ENCODE measurements at regions not wholly inside any gene's neighbourhood (a gene's known extent, or its start where the extent isn't known, plus 50 kb on each side); places are given as distances from the start of the nearest gene placed in this dataset.

DNA sequence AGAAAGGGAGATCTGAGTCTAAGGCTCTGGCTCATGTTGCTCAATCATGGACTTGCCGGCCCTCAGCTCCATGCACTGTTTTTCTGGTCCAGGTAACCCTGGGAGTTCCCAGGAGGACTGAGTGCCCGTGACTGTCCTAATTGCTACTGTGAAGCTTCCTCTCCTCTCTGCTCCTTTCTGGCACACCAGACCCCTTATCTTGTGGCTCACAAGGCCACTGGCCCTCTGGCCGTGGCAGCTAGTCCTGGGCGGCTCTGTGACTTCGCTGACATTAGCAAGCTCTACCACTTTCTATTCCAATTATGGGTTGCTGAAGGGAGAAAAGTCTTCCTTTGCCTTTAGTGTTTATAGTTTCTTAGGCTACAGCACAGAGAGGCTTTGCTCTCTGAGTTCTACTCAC, 380.2 kb downstream of the RWDD3 start:
- Histone ChIP-seq H3K9me3 (ENCODE audit: control insufficient read depth in 3 of 3, low read length in 3 of 3) (no peaks in the 10 kb centered on the region), H3K9ac (ENCODE audit: low read depth in 1 of 3, low read length in 3 of 3) (no peak overlapping the region), H3K36me3 (ENCODE audit: control insufficient read depth in 3 of 3, insufficient read depth in 3 of 3, low read length in 3 of 3) (no peaks in the 10 kb centered on the region), H3K27ac (ENCODE audit: low read depth, low read length) (no peak overlapping the region), H3K4me3 (ENCODE audit: low read length in 3 of 3) (no peak overlapping the region), H3K4me1 (ENCODE audit: control insufficient read depth in 3 of 3, insufficient read depth in 3 of 3, low read length in 3 of 3) (no peaks in the 10 kb centered on the region), H3K27me3 (ENCODE audit: control insufficient read depth in 3 of 3, insufficient read depth in 3 of 3, low read length in 3 of 3) (no peaks in the 10 kb centered on the region)

DNA sequence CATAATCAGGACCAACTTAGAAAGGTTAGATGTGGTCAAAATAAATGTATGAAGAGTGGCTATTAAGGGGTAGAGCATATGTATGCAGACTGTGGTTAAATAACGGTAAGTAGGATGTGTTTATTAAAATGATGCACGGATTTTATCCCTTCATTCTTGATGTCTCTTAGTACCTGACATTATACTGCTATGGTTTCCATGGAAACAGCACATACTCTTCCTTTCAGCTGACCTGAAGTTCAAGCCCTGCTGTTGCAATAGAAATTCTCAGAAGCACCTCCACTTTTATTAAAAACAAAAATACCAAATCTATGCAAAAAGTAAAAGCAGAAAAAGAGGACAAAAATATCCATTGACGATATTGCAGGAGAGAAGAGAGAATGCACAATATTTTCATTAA, 381.4 kb downstream of the RWDD3 start:
- Histone ChIP-seq H3K9ac (ENCODE audit: low read depth in 1 of 3, low read length in 3 of 3) (no peak overlapping the region), H3K27me3 (ENCODE audit: control insufficient read depth in 3 of 3, insufficient read depth in 3 of 3, low read length in 3 of 3) (no peaks in the 10 kb centered on the region), H3K4me3 (ENCODE audit: low read length in 3 of 3) (no peak overlapping the region), H3K36me3 (ENCODE audit: control insufficient read depth in 3 of 3, insufficient read depth in 3 of 3, low read length in 3 of 3) (no peaks in the 10 kb centered on the region), H3K27ac (ENCODE audit: low read depth, low read length) (no peak overlapping the region), H3K4me1 (ENCODE audit: control insufficient read depth in 3 of 3, insufficient read depth in 3 of 3, low read length in 3 of 3) (no peaks in the 10 kb centered on the region), H3K9me3 (ENCODE audit: control insufficient read depth in 3 of 3, low read length in 3 of 3) (no peaks in the 10 kb centered on the region)

DNA sequence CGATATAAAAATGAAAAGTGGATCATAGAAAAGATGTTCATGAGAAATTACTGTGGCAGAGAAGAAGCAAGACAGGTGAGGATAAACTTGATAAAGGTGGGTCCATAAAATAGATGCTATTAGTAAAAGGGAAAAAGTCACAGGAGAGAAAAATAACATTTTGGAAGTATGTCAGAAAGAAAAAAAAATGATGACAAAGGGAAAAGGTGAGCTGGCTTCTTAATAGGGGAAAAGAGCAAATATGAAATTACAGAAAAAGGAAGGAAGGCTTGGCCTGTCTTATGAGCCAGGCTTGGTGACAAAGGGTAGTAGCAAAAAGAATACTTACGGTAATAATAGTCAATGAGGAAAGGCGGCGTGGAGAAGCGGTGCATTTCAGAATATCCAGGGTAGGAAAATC, 386.1 kb downstream of the RWDD3 start:
- Histone ChIP-seq H3K4me1 (ENCODE audit: control insufficient read depth in 3 of 3, insufficient read depth in 3 of 3, low read length in 3 of 3) (no peaks in the 10 kb centered on the region), H3K27ac (ENCODE audit: low read depth, low read length) (no peak overlapping the region), H3K9me3 (ENCODE audit: control insufficient read depth in 3 of 3, low read length in 3 of 3) (no peaks in the 10 kb centered on the region), H3K4me3 (ENCODE audit: low read length in 3 of 3) (no peak overlapping the region), H3K9ac (ENCODE audit: low read depth in 1 of 3, low read length in 3 of 3) (no peak overlapping the region), H3K27me3 (ENCODE audit: control insufficient read depth in 3 of 3, insufficient read depth in 3 of 3, low read length in 3 of 3) (no peaks in the 10 kb centered on the region), H3K36me3 (ENCODE audit: control insufficient read depth in 3 of 3, insufficient read depth in 3 of 3, low read length in 3 of 3) (no peaks in the 10 kb centered on the region)

DNA sequence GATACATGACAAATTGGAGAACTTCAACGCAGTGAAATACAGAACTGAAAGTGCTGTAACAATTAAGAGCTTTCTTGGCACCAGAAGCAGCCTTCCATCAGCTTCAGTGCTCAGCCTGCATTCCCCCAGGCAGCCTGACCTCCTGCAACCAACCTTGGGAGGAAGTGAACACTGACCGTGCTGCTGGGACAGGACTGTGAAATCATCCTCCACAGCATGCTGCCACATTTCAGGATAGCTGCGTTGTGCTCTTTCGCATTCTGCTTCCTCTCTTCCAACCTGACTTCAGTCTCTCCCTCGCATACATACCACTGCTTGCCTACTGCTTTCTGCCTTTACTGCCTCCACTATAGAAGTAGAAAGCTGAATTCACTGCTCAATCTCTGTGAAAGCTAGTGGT, 388.6 kb downstream of the RWDD3 start:
- Histone ChIP-seq H3K27me3 (ENCODE audit: control insufficient read depth in 3 of 3, insufficient read depth in 3 of 3, low read length in 3 of 3) (no peaks in the 10 kb centered on the region), H3K9ac (ENCODE audit: low read depth in 1 of 3, low read length in 3 of 3) (no peak overlapping the region), H3K36me3 (ENCODE audit: control insufficient read depth in 3 of 3, insufficient read depth in 3 of 3, low read length in 3 of 3) (no peaks in the 10 kb centered on the region), H3K4me1 (ENCODE audit: control insufficient read depth in 3 of 3, insufficient read depth in 3 of 3, low read length in 3 of 3) (no peaks in the 10 kb centered on the region), H3K4me3 (ENCODE audit: low read length in 3 of 3) (no peak overlapping the region), H3K9me3 (ENCODE audit: control insufficient read depth in 3 of 3, low read length in 3 of 3) (no peaks in the 10 kb centered on the region), H3K27ac (ENCODE audit: low read depth, low read length) (no peak overlapping the region)

DNA sequence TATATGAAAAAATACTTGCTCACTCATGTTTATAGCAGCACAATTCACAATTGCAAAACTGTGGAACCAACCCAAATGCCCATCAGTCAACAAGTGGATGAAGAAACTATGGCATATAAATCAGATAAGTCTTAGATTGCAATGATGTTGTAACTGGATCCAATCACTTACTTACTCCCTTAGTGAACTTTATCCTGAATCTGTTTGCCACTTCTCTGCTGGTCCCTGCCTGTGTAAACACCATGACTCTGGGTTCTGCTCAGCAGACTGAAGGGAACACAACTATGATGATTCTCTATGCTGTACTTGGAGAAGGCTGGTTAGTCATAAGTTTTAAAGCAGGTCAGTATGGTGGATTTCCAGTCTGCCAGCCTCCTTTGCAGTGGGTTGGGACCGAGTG, 391.2 kb downstream of the RWDD3 start:
- Histone ChIP-seq H3K9ac (ENCODE audit: low read depth in 1 of 3, low read length in 3 of 3) (no peak overlapping the region), H3K4me1 (ENCODE audit: control insufficient read depth in 3 of 3, insufficient read depth in 3 of 3, low read length in 3 of 3) (no peaks in the 10 kb centered on the region), H3K4me3 (ENCODE audit: low read length in 3 of 3) (no peak overlapping the region), H3K9me3 (ENCODE audit: control insufficient read depth in 3 of 3, low read length in 3 of 3) (no peaks in the 10 kb centered on the region), H3K27ac (ENCODE audit: low read depth, low read length) (no peak overlapping the region), H3K36me3 (ENCODE audit: control insufficient read depth in 3 of 3, insufficient read depth in 3 of 3, low read length in 3 of 3) (no peaks in the 10 kb centered on the region), H3K27me3 (ENCODE audit: control insufficient read depth in 3 of 3, insufficient read depth in 3 of 3, low read length in 3 of 3) (no peaks in the 10 kb centered on the region)

DNA sequence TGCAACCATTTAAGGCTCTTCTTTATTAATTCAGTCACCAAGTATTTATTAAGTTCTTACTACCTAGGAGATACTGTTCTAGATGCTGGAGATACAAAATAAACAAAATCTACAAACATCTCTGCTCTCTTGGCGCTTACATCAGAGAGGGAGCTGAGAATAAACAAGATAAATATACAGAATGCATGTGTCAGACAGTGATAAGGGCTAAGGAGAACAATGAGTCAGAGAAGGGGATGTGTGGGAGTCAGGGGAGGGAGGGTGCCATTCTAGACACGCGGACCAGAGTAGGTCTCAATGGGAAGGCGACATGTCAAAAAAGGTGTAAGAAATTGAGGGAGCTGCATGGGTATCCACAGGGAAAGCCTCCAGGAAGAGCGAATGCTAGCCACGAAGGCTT, 393.2 kb downstream of the RWDD3 start:
- Histone ChIP-seq H3K4me1 (ENCODE audit: control insufficient read depth in 3 of 3, insufficient read depth in 3 of 3, low read length in 3 of 3) (no peaks in the 10 kb centered on the region), H3K36me3 (ENCODE audit: control insufficient read depth in 3 of 3, insufficient read depth in 3 of 3, low read length in 3 of 3) (no peaks in the 10 kb centered on the region), H3K4me3 (ENCODE audit: low read length in 3 of 3) (no peak overlapping the region), H3K9ac (ENCODE audit: low read depth in 1 of 3, low read length in 3 of 3) (no peak overlapping the region), H3K27me3 (ENCODE audit: control insufficient read depth in 3 of 3, insufficient read depth in 3 of 3, low read length in 3 of 3) (no peaks in the 10 kb centered on the region), H3K9me3 (ENCODE audit: control insufficient read depth in 3 of 3, low read length in 3 of 3) (no peaks in the 10 kb centered on the region), H3K27ac (ENCODE audit: low read depth, low read length) (no peak overlapping the region)

DNA sequence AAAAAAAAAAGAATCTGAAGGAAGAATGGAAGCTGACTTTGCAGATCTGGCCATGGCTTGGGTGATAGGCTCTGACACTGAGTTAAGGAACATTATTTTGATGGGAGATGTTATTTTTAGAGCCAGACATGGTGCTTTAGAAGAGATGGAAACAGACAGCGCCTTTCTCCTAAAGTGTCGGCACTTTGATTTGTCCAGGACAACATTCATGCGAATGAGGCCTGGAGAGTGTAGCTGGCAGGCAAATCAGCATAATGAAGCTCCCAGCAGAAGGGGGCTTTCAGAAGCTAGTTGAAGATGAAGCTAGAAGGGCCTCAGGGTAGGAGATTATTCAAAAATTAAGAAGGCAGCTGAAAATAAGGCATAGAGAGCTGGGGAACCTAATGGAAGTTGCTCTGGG, 397.7 kb downstream of the RWDD3 start:
- Histone ChIP-seq H3K4me3 (ENCODE audit: low read length in 3 of 3) (no peak overlapping the region), H3K27ac (ENCODE audit: low read depth, low read length) (no peak overlapping the region), H3K9me3 (ENCODE audit: control insufficient read depth in 3 of 3, low read length in 3 of 3) (no peaks in the 10 kb centered on the region), H3K9ac (ENCODE audit: low read depth in 1 of 3, low read length in 3 of 3) (no peak overlapping the region), H3K4me1 (ENCODE audit: control insufficient read depth in 3 of 3, insufficient read depth in 3 of 3, low read length in 3 of 3) (no peaks in the 10 kb centered on the region), H3K27me3 (ENCODE audit: control insufficient read depth in 3 of 3, insufficient read depth in 3 of 3, low read length in 3 of 3) (no peaks in the 10 kb centered on the region), H3K36me3 (ENCODE audit: control insufficient read depth in 3 of 3, insufficient read depth in 3 of 3, low read length in 3 of 3) (no peaks in the 10 kb centered on the region)

DNA sequence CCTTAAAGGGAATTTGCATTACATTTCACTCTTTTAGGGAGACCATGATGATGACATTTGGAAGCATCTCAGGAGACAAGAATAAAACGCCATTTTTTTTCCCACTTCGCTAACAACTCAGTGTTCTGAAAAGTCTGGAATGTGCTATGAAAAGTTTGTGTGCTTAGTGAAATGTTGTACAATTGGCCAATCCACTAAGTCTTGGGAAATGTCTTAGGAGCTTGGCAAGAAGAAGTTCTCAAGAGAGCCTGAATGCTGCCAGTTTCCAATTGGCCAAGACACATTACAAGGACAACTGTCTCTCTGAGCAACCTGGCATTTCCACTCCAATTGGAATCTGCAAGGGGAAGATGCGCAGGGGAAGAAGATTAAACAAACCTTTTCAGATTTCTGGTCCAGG, 401.8 kb downstream of the RWDD3 start:
- Histone ChIP-seq H3K9me3 (ENCODE audit: control insufficient read depth in 3 of 3, low read length in 3 of 3) (no peaks in the 10 kb centered on the region), H3K36me3 (ENCODE audit: control insufficient read depth in 3 of 3, insufficient read depth in 3 of 3, low read length in 3 of 3) (no peaks in the 10 kb centered on the region), H3K4me3 (ENCODE audit: low read length in 3 of 3) (no peak overlapping the region), H3K27ac (ENCODE audit: low read depth, low read length) (no peak overlapping the region), H3K4me1 (ENCODE audit: control insufficient read depth in 3 of 3, insufficient read depth in 3 of 3, low read length in 3 of 3) (no peaks in the 10 kb centered on the region), H3K9ac (ENCODE audit: low read depth in 1 of 3, low read length in 3 of 3) (no peak overlapping the region), H3K27me3 (ENCODE audit: control insufficient read depth in 3 of 3, insufficient read depth in 3 of 3, low read length in 3 of 3) (no peaks in the 10 kb centered on the region)

DNA sequence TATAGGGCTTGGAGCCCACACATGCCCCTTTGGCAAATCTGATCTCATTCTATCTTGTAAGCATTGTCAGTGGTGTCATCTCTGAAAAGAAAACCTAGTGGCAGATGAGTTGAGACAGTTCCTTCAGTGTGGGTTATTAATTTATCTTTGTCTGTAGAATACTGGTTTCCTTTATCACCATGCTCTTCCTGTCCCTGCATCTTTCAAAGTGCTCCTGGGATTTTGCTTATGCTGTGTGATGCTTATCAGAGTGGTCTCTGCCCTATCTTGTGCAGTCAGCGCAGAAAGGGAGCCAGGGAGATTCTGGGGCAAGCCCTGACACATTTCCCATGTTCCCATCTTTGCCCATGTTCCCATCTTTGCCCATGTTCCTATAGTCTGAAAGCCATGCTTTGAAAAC, 402.9 kb downstream of the RWDD3 start:
- Histone ChIP-seq H3K9ac (ENCODE audit: low read depth in 1 of 3, low read length in 3 of 3) (no peak overlapping the region), H3K4me1 (ENCODE audit: control insufficient read depth in 3 of 3, insufficient read depth in 3 of 3, low read length in 3 of 3) (no peaks in the 10 kb centered on the region), H3K27me3 (ENCODE audit: control insufficient read depth in 3 of 3, insufficient read depth in 3 of 3, low read length in 3 of 3) (no peaks in the 10 kb centered on the region), H3K36me3 (ENCODE audit: control insufficient read depth in 3 of 3, insufficient read depth in 3 of 3, low read length in 3 of 3) (no peaks in the 10 kb centered on the region), H3K9me3 (ENCODE audit: control insufficient read depth in 3 of 3, low read length in 3 of 3) (no peaks in the 10 kb centered on the region), H3K27ac (ENCODE audit: low read depth, low read length) (no peak overlapping the region), H3K4me3 (ENCODE audit: low read length in 3 of 3) (no peak overlapping the region)

DNA sequence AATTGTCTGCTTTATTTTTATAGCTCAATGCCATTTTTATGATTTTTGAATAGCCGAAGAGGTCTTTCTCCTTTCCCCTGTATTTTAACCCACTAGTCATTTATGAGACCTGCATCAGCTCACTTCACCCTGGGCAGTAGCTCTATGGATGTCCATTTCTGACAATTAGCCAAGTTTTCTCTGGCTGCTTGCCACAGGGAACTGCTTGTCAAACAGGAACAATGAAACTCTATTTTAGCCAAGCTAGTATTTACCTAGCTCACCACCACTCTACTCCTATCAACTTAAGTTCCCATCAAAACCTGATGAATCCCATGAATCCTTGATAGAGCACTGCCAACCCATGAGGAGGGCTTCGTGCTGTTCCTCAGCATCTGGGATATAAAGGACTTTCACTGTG, 406.7 kb downstream of the RWDD3 start:
- Histone ChIP-seq H3K9me3 (ENCODE audit: control insufficient read depth in 3 of 3, low read length in 3 of 3) (no peaks in the 10 kb centered on the region), H3K27ac (ENCODE audit: low read depth, low read length) (no peak overlapping the region), H3K9ac (ENCODE audit: low read depth in 1 of 3, low read length in 3 of 3) (no peak overlapping the region), H3K36me3 (ENCODE audit: control insufficient read depth in 3 of 3, insufficient read depth in 3 of 3, low read length in 3 of 3) (no peaks in the 10 kb centered on the region), H3K4me1 (ENCODE audit: control insufficient read depth in 3 of 3, insufficient read depth in 3 of 3, low read length in 3 of 3) (no peaks in the 10 kb centered on the region), H3K27me3 (ENCODE audit: control insufficient read depth in 3 of 3, insufficient read depth in 3 of 3, low read length in 3 of 3) (no peaks in the 10 kb centered on the region), H3K4me3 (ENCODE audit: low read length in 3 of 3) (no peak overlapping the region)

DNA sequence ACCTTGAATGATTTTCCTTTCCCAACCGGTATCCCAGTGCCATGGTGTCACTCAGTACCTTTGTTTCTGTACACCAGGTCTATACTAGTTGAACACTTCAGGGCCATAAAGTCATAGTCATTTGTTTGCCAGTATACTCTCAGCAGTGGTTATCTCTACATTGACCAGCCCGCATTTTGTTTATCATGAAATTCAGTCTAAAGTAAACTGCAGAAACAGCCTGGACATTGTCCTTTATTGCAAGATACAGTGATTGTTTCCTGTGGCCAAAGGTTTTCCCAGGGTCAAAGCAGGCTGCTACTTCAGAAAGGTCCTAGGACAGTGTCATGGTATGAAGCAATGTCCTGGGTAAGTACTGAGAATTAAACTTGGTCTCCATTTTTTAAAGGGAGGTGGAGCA, 407.4 kb downstream of the RWDD3 start:
- Histone ChIP-seq H3K4me3 (ENCODE audit: low read length in 3 of 3) (no peak overlapping the region), H3K27me3 (ENCODE audit: control insufficient read depth in 3 of 3, insufficient read depth in 3 of 3, low read length in 3 of 3) (no peaks in the 10 kb centered on the region), H3K9me3 (ENCODE audit: control insufficient read depth in 3 of 3, low read length in 3 of 3) (no peaks in the 10 kb centered on the region), H3K9ac (ENCODE audit: low read depth in 1 of 3, low read length in 3 of 3) (no peak overlapping the region), H3K4me1 (ENCODE audit: control insufficient read depth in 3 of 3, insufficient read depth in 3 of 3, low read length in 3 of 3) (no peaks in the 10 kb centered on the region), H3K36me3 (ENCODE audit: control insufficient read depth in 3 of 3, insufficient read depth in 3 of 3, low read length in 3 of 3) (no peaks in the 10 kb centered on the region), H3K27ac (ENCODE audit: low read depth, low read length) (no peak overlapping the region)
